ENCODE measurements at regions not wholly inside any gene's neighbourhood (a gene's known extent, or its start where the extent isn't known, plus 50 kb on each side); places are given as distances from the start of the nearest gene placed in this dataset.

DNA sequence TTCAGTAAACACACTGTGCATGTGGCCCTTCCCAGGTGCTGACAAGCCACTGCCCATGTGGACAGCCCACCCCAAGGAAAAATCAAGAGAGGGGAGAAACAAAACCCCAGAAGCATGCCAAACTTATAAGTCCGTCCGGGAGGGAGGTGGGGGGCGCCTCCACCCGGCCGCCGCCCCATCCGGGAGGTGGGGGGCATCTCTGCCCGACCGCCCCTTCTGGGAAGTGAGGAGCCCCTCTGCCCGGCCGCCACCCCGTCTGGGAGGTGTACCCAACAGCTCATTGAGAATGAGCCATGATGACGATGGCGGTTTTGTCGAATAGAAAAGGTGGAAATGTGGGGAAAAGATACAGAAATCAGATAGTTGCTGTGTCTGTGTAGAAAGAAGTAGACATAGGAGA, 53.8 kb upstream of the C2CD4B start:
- peaks cover 9% of the 10 kb centered on the region for H3K27me3 Mint-ChIP-seq
- H3K4me1 Mint-ChIP-seq (ENCODE audit: low read depth) = no peaks in the 10 kb centered on the region
- H3K27ac Mint-ChIP-seq = no peak overlapping the region
- H3K4me3 Mint-ChIP-seq = no peak overlapping the region
- H3K36me3 Mint-ChIP-seq = peaks cover 2% of the 10 kb centered on the region
- peaks cover 6% of the 10 kb centered on the region for H3K9me3 Mint-ChIP-seq (ENCODE audit: low read depth)

DNA sequence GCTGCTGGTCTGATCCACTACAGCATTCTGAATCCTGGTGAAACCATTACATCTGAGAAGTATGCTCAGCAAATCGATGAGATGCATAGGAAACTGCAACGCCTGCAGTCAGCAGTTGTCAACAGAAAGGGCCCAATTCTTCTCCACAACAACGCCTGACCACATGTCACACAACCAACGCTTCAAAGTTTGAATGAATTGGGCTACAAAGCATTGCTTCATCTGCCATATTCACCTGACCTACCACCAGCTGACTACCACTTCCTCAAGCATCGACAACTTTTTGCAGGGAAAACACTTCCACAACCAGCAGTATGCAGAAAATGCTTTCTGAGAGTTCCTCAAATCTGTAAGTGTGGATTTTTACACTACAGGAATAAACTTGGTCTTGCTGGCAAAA, 54.7 kb upstream of the C2CD4B start:
- H3K36me3 Mint-ChIP-seq = peaks cover 2% of the 10 kb centered on the region
- peaks cover 6% of the 10 kb centered on the region for H3K9me3 Mint-ChIP-seq (ENCODE audit: low read depth)
- H3K27me3 Mint-ChIP-seq = peaks cover 9% of the 10 kb centered on the region
- H3K4me1 Mint-ChIP-seq (ENCODE audit: low read depth) = no peaks in the 10 kb centered on the region
- H3K27ac Mint-ChIP-seq = no peak overlapping the region
- H3K4me3 Mint-ChIP-seq = no peak overlapping the region

DNA sequence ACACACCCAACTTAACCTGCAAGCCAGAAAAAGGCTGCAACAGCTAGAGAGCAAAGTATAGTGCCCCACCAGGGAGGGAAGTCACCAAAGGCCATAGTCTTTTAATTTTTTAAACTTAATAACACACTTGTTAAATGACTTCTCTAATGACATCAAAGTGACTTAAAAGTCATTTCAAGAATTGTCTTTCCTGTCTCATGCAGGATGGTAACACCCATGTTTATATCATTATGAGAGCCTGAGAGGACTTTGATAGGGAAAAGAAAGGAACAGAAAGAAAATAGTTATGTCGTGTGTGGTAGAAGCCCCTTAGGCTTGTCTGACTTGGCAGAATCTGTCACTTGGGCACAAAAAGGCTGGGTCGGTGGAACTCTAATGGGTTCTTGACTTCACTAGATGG, 57.9 kb upstream of the C2CD4B start:
- H3K36me3 Mint-ChIP-seq = no peaks in the 10 kb centered on the region
- peaks cover 10% of the 10 kb centered on the region for H3K27me3 Mint-ChIP-seq
- H3K4me3 Mint-ChIP-seq = no peak overlapping the region
- no peaks in the 10 kb centered on the region for H3K4me1 Mint-ChIP-seq (ENCODE audit: low read depth)
- no peak overlapping the region for H3K27ac Mint-ChIP-seq
- no peaks in the 10 kb centered on the region for H3K9me3 Mint-ChIP-seq (ENCODE audit: low read depth)

DNA sequence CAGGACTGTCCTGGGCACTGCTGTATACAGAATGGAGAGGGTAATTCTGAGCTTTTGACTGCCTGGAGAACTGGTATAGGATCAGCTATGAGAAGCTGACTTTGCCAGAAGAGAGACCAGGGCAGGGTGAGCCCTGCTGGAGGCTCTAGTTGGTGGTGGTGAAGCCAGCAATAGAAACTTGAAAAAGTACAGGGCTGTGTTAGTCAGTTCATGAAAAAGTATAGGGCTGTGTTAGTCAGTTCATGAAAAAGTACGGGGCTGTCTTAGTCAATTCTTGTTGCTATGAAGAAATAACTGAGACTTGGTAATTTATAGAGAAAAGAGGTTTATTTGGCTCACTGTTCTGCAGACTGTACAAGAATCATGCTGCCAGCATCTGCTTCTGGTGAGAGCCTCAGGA, 63.5 kb upstream of the C2CD4B start:
- Mint-ChIP-seq H3K4me1 (ENCODE audit: low read depth) (no peaks in the 10 kb centered on the region), H3K4me3 (no peak overlapping the region), H3K36me3 (no peaks in the 10 kb centered on the region), H3K9me3 (ENCODE audit: low read depth) (no peaks in the 10 kb centered on the region), H3K27me3 (peaks cover 11% of the 10 kb centered on the region), H3K27ac (no peak overlapping the region)

DNA sequence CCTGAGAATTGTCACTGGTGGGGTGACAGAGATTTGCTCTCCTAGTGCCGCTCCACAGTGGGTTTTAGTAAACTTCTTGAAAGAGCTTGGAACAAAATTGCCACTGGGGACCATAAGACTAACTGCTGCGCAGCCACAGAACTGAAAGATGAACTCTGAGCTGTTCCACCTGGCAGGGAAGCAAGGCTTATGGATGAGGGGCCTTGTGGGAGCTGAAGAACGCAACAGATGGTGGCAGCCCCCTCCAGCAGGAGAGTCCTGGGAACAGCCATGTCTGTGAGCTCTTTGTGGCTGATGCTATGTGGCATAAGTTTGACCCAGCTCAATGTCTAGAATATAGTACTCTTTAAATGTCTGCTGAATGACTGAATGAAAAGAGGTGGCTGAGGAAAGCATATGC, 66.8 kb upstream of the C2CD4B start:
- no peak overlapping the region for H3K4me3 Mint-ChIP-seq
- H3K27me3 Mint-ChIP-seq = peaks cover 10% of the 10 kb centered on the region
- H3K27ac Mint-ChIP-seq = no peak overlapping the region
- H3K9me3 Mint-ChIP-seq (ENCODE audit: low read depth) = no peaks in the 10 kb centered on the region
- H3K4me1 Mint-ChIP-seq (ENCODE audit: low read depth) = no peaks in the 10 kb centered on the region
- H3K36me3 Mint-ChIP-seq = no peaks in the 10 kb centered on the region

DNA sequence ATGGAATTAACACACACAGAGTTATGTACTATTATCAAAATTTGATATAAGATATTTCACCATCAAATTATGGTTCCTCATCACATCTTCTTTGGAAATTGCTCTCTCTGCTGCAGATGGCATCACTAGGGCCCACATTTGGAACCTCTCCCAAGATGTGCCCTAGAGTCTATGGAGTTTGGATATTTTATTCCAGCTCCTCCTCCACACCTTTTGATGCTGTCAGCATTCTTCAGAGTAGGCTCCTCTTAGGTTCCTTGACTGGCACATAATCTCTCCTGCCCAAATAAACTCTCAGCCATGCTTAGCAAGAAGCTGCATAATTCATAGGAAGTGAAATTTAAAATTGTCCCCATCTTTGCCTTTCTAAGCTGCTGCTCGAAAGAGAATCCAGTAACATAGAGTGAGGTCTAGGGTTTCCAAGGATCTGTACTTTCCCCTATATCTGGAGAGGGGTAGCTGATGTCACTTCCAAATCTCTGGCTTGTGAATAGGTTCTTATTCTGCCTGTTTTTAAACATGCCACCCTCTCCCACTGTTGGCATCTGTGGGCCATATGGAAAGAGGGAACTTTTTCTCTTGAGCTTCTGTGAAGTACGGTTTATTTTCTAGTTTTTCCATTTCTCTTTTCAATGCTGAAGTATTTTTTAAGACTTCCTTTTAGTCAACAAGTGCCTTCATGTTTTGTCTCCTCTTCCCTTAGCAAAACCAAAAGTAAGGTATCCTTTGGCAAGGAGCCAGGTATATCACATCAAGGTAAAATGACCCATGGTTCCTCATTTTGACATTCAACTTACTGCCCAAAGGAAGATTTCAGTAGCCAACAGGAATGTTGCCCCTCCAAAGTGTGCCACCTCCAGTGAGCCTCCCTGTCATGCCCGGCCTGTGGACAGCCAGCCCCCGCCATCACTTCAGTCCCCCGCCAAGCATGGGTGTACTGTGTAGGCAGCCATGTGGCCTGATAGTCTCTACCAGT, 75.3 kb upstream of the C2CD4B start:
- Mint-ChIP-seq H3K27me3 (no peaks in the 10 kb centered on the region), H3K4me3 (no peak overlapping the region), H3K9me3 (ENCODE audit: low read depth) (no peaks in the 10 kb centered on the region), H3K4me1 (ENCODE audit: low read depth) (no peaks in the 10 kb centered on the region), H3K36me3 (no peaks in the 10 kb centered on the region), H3K27ac (no peak overlapping the region)

DNA sequence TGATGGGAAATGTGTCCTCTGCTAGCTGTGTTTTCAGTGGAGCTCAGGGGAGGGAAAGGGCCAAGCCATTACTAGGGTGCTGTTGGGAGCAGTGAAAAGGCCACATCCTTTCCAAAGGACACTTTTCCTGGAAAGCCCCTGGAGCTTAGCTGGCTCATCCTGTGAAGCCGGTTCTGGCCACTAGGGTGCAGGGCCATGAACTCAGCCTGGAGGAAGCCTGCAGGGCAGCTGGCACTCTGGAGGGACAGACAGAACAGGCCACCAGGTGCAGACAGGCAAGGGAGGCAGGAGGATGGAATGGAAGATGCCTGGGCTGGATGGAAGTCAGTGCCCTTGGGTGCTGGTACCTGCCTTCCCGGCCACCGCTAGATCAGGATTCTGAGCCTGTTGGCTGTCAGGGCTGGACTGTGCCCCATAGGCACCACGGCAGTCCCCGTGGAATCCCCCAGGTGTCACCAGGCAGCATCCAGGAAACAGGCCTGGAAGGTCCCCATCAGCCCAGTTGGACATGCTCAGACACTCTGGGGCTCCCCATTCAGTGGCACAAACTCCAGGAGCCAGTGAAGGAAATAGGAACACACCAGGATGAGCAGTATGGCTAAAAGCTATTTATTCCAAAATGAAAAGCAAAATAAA, 76.2 kb upstream of the C2CD4B start:
- H3K9me3 Mint-ChIP-seq (ENCODE audit: low read depth) = no peaks in the 10 kb centered on the region
- no peaks in the 10 kb centered on the region for H3K36me3 Mint-ChIP-seq
- H3K4me3 Mint-ChIP-seq = no peak overlapping the region
- H3K27me3 Mint-ChIP-seq = no peaks in the 10 kb centered on the region
- H3K4me1 Mint-ChIP-seq (ENCODE audit: low read depth) = no peaks in the 10 kb centered on the region
- no peak overlapping the region for H3K27ac Mint-ChIP-seq

DNA sequence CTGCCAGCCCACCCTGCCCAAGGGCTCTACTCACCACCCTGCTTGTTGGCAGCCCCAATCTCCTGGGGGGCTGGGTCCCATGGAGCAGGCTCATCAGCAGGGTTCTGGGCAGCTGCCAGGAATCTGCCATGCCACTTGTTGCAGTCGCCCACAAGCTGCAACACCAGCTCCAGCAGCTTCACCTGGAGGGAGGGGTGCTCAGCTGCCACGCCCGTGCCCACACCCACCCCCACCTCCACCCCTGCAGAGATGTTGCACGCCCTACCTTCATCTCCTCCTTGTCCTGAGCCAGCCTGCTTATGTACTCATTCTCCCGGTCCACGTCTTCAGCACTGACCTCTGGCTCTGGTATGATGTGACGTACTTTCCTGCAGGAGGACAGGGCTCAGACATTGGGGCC, 77.9 kb upstream of the C2CD4B start:
- Mint-ChIP-seq H3K36me3 (no peaks in the 10 kb centered on the region), H3K27me3 (no peaks in the 10 kb centered on the region), H3K4me3 (no peak overlapping the region), H3K4me1 (ENCODE audit: low read depth) (no peaks in the 10 kb centered on the region), H3K9me3 (ENCODE audit: low read depth) (no peaks in the 10 kb centered on the region), H3K27ac (no peak overlapping the region)

DNA sequence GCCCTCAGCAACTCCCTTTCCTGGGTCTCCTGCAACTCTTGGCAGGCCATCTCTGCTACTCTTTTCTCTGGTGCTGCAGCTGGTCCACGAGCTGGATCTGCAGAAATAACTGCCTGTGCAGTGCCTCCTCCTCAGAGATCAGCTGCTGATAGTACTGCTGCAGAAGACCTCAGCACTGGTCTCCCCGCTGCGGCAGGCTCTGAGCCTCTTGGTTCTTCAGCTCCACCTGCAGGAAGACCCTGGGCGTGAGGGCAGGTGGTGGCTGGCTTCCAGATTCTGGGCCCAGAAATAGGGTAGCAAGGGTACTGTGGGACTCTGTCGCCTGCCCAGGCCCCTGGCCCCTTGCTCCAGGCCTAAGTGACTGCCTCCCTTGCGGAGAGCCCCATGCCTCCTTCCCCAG, 79.7 kb upstream of the C2CD4B start:
- H3K9me3 Mint-ChIP-seq (ENCODE audit: low read depth) = no peaks in the 10 kb centered on the region
- H3K27me3 Mint-ChIP-seq = no peaks in the 10 kb centered on the region
- H3K4me1 Mint-ChIP-seq (ENCODE audit: low read depth) = no peaks in the 10 kb centered on the region
- no peaks in the 10 kb centered on the region for H3K36me3 Mint-ChIP-seq
- no peak overlapping the region for H3K4me3 Mint-ChIP-seq
- H3K27ac Mint-ChIP-seq = no peak overlapping the region

DNA sequence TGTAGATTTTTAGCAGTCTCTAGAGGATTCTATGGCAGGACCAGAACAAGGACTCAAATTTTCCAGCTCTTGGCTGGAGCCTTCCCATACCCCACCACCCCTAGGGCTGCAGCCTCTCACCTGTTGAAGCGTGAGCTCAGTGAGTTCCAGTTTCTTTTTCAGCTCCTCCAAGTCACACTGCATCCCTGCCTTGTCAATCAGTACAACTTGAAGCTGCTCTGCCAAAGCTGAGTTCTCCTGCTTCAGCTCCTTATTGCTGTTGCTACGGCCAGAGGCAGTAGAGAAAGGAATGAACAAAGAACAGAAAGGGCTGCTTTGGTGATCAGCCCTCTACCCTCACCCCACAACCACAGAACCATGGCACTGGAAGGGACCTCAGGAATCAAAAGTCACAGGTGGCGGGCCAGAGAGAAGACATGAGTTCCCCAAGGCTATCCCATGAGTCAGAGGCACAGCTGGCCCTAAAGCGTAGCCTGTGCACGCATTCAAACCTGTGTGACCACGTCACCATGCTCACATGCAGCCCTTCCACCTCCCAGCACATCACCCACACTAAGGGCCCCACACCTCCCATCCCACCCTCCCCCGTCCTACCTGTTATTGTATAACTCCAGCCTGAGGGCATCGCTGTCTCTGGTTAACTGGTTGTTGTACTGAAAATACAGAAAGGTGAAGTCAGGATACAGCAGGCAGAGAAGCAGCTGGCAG, 83.3 kb upstream of the C2CD4B start:
- no peaks in the 10 kb centered on the region for H3K4me1 Mint-ChIP-seq (ENCODE audit: low read depth)
- H3K27ac Mint-ChIP-seq = no peak overlapping the region

DNA sequence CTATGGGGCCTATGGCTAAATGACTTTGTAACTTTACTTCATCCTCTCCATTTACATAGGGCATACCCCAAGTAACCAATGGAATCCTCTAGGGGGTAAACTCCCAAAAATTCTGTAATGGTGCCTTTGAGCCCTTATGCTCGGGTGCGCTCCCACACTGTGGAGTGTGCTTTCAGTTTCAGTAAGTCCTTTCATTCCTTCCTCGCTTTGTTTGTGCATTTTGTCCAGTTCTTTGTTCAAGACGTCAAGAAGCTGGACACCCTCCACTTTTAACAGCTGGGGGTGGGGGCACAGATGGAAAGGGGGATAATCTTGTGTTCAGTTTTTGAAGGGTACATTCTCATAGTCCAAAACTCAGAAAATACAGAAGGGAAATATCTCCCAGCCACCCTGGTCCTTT, 84.4 kb upstream of the C2CD4B start:
- H3K36me3 Mint-ChIP-seq = no peaks in the 10 kb centered on the region
- no peak overlapping the region for H3K4me3 Mint-ChIP-seq
- H3K27ac Mint-ChIP-seq = no peak overlapping the region
- no peaks in the 10 kb centered on the region for H3K9me3 Mint-ChIP-seq (ENCODE audit: low read depth)
- H3K27me3 Mint-ChIP-seq = no peaks in the 10 kb centered on the region
- H3K4me1 Mint-ChIP-seq (ENCODE audit: low read depth) = no peaks in the 10 kb centered on the region

More for the DNA sequence above, 83.3 kb upstream of the C2CD4B start:
- no peaks in the 10 kb centered on the region for H3K9me3 Mint-ChIP-seq (ENCODE audit: low read depth)
- no peaks in the 10 kb centered on the region for H3K36me3 Mint-ChIP-seq
- no peaks in the 10 kb centered on the region for H3K27me3 Mint-ChIP-seq
- H3K4me3 Mint-ChIP-seq = no peak overlapping the region

DNA sequence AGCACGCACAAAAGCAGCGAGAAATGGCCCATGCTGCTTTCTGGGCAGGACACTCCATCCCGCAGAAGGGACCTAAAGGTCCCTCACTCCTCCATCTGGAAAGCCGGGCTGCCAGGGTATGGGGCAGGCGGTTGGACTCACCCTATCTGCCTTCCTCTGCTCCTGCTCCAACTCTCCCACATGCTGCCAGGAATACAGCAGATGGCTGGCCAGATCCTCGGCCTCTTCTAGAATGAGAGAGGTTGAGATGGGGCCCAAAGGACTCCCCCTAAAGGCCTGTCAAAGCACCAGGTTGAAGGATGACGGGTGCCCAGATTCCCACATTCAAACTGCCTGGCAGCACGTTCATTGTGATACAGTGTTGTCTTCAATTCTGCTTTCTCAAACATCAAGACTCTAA, 85.1 kb upstream of the C2CD4B start:
- H3K4me1 Mint-ChIP-seq (ENCODE audit: low read depth) = no peaks in the 10 kb centered on the region
- no peak overlapping the region for H3K4me3 Mint-ChIP-seq
- no peaks in the 10 kb centered on the region for H3K36me3 Mint-ChIP-seq
- no peaks in the 10 kb centered on the region for H3K9me3 Mint-ChIP-seq (ENCODE audit: low read depth)
- no peaks in the 10 kb centered on the region for H3K27me3 Mint-ChIP-seq
- no peak overlapping the region for H3K27ac Mint-ChIP-seq

DNA sequence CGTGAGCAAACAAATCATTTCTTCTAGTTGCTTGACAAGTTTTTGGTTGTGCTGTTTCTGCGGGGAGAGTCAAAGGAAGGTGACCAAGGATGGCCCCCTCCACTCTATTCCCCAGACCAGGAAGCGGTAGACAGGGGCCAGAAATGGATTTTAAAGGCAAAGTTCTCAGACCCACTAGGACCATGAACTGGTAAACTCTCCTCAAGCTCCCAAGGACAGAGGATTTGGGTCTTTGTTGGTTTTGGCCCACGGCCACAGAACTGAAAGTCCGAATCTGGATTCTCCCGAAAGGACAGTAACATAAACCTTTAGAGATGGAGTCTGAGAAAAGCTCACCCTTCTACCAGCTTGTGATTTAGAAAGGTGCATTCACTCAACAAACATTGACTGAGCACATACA, 85.9 kb upstream of the C2CD4B start:
- no peaks in the 10 kb centered on the region for H3K27me3 Mint-ChIP-seq
- no peaks in the 10 kb centered on the region for H3K9me3 Mint-ChIP-seq (ENCODE audit: low read depth)
- no peak overlapping the region for H3K27ac Mint-ChIP-seq
- H3K4me1 Mint-ChIP-seq (ENCODE audit: low read depth) = no peaks in the 10 kb centered on the region
- H3K36me3 Mint-ChIP-seq = no peaks in the 10 kb centered on the region
- no peak overlapping the region for H3K4me3 Mint-ChIP-seq

DNA sequence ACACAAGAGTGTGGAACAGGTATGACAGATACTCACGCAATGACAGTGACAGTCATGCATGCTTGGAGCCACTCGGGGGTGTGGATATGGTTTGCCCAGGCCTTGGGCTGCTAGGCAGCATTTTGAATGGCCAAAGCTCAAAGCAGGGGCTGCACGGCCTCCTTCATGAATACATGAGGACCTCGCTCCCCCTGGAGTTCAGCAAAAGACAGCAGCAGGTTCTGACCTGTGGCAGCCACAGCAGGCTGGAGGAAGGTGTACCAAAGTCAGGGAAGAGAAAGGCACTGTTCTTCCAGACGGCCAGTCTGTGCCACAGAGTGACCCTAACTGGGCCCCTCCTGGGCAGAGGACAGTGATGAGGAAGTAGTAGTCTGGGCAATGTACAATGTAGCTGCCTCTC, 88.2 kb upstream of the C2CD4B start:
- Mint-ChIP-seq H3K36me3 (no peaks in the 10 kb centered on the region), H3K4me3 (no peak overlapping the region), H3K4me1 (ENCODE audit: low read depth) (no peaks in the 10 kb centered on the region), H3K27me3 (no peaks in the 10 kb centered on the region), H3K27ac (no peak overlapping the region), H3K9me3 (ENCODE audit: low read depth) (no peaks in the 10 kb centered on the region)

Data from activated naive CD8-positive, alpha-beta T cell (primary cell).